22Rv1 (cell line): ENCODE measurements at regions not wholly inside any gene's neighbourhood (a gene's known extent, or its start where the extent isn't known, plus 50 kb on each side); places are given as distances from the start of the nearest gene placed in this dataset.

Experiments
- ZFX ChIP-seq: fragments of 450-650 bp; IDR thresholded peaks from 2 replicates; pipeline ENCODE4 v1.6.1; 2017; ENCODE audit warnings: antibody characterized with exemption, borderline replicate concordance
- TF ChIP-seq, protein P1 (sequence below): fragments of 450-650 bp; IDR thresholded peaks from 2 replicates; pipeline ENCODE4 v1.5.1; 2017; ENCODE audit warnings: mild to moderate bottlenecking

DNA sequence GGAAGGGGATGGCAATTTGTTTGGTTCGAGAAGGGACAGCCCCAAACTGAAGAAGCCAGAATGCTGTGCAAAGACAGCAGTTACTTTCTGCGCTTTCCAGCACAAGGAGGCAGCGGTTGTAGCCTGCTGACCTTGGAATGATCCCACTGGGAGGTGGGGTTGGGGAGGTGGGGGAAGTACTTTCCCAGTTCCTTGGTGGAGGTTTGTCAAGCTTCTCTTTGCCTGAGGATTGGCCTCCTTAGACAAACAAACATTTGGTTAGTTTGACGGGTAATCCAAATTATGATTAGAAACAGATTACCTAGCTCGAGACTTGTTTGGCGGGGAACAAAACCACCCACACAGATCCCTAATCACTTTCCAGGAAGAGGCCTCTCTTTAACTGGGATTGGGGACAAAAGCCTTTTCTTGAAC, 79.1 kb upstream of the EGLN3 start:
- TF ChIP-seq, protein P1, sequence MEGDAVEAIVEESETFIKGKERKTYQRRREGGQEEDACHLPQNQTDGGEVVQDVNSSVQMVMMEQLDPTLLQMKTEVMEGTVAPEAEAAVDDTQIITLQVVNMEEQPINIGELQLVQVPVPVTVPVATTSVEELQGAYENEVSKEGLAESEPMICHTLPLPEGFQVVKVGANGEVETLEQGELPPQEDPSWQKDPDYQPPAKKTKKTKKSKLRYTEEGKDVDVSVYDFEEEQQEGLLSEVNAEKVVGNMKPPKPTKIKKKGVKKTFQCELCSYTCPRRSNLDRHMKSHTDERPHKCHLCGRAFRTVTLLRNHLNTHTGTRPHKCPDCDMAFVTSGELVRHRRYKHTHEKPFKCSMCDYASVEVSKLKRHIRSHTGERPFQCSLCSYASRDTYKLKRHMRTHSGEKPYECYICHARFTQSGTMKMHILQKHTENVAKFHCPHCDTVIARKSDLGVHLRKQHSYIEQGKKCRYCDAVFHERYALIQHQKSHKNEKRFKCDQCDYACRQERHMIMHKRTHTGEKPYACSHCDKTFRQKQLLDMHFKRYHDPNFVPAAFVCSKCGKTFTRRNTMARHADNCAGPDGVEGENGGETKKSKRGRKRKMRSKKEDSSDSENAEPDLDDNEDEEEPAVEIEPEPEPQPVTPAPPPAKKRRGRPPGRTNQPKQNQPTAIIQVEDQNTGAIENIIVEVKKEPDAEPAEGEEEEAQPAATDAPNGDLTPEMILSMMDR: no peak
- no peak for TF ChIP-seq ZFX
